ENCODE measurements at regions not wholly inside any gene's neighbourhood (a gene's known extent, or its start where the extent isn't known, plus 50 kb on each side); places are given as distances from the start of the nearest gene placed in this dataset.

DNA sequence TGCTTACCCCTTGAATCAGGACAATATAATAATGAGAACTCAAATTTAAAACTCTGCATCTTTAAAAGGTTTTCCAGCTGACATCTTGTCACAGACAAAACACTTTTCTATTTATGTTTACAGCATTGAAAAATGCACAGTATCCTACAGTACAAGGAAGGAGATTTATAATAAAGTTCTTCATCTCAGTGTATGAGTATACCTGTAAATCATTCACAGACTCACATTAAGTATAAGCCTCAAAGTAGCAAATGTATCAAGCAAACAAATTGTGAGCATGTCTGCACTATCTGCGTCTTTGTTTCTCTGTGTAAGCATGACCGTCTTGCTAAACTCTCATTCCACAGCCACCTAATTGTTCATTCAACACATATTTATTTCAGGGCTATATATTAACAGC, 52.8 kb downstream of the PPP1R2C start:
- ChIA-PET POLR2A (no interaction called here), CTCF (no interaction called here)

DNA sequence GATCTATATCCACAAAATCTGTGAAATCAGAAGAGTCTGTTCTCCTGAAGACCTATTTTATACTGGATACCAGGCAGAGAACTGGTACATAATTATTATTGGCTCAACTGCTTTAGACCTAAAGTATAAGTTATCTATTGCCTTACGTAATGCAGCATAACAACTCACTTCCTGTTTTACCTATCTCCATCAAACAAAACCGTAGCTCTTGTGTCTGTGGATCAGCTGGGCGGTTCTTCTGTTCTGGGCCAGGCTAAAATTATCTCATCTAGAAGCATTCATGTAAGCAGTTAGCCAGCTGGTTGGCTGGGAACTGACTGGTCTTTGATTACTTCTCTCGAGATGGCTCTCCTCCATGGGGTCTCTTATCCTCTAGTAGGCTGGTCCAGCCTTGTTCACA, 57.8 kb downstream of the PPP1R2C start:
- ChIA-PET POLR2A (no interaction called here), CTCF (no interaction called here)

DNA sequence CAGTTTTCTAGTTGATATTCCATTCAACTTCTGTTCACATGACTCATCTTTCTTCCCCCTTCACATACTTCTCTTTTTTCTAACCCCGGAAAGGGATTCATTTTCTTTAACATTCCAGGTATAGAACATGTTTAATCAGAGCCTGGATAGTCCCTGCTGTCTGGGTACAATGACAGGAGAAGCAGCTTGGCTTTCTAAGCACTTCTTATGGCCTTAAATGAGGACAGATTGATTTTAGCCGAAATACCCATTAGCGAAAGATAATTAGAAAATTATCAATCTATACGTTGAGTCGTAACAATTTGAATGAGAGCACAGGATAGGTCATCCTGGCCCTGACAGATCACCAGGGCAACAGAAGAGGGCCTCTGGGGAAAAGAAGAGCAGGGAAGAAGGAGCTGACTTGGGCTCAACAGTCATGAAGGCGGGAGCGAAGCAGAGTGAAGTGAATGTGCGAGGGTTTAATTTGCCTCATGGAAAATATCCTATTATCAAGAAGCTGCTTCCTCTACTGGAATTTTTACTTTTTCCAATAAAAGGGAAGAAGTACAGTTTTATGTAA, 62.2 kb downstream of the PPP1R2C start:
- POLR2A ChIA-PET: no interaction called here
- CTCF ChIA-PET: no interaction called here

DNA sequence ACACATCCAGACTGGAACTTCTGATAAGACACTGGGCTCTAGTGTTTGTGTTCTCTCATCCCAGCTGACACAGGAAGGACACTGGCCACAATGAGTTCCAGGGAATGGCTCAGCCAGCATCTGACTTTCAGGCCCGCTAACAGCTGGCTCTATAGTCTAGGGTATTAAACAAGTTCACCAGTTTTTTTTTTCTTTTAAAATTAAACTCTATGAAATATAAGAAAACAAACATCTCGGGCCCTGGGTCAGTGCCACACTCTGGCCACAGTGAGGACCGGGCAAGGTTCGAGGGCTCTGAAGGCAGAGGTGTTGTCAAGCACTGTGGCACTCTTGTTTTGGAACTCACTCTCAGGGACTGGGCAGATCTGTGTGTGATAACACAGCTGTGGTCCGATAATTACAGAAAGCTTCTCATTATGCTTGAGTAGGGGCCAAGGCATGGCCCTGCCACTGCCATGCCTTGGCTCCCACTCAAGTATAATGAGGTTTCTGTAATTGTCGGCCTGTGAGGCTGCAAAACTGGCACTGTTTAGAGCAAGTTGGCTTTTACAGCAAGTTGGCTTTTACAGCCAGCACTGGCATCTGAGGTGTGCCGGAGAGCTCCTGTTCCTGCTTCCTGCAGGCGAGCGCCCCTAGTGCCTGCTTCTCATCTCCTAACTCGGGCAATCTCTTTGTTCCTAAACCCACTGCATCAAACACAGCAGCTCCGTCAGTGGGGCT, 62.8 kb downstream of the PPP1R2C start:
- POLR2A ChIA-PET: no interaction called here
- CTCF ChIA-PET: interaction anchor here (0.7 kb wide), 1 partner anchor 518 kb away, joined by 3 read pairs; no protein-coding TSS in a partner anchor

DNA sequence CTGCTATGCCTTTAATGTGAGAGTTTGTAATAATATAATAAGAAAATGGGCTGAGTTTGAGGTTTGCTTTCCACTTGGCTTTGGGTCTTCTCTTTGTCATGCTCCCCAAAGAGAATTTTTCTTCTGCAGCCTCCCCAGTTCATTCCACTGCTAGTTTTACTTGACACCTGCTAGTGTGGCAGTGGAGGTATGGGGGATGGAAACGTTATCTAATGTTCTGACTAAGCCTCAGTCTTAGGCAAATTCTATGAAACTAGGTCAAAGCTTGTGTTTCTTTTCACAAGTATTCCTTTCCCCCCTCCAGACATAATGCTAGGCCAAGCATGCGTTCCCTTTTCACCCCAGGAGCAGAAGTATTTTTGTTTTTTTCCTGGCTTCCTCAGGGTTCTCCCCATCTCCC, 67.5 kb downstream of the PPP1R2C start:
- ChIA-PET CTCF (no interaction called here), POLR2A (no interaction called here)

DNA sequence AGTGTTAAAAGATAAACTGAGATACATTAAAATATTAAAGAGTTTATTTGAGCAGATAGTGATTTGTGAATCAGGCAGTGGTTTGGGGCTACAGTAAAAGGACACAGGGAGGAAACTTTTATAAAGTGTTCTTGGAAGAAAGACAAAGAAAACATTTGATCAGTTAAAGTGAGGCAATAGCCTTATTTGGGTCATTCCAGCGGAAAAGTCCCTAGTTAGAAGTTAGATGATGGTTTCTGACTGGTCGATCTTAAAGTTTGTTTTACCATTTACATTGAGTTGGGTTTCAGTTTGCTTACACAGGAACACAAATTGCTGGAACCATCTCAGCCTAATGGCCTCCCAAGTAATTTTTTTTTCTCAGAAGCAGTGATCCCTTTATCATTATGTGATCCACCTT, 69.7 kb downstream of the PPP1R2C start:
- POLR2A ChIA-PET: no interaction called here
- CTCF ChIA-PET: no interaction called here

DNA sequence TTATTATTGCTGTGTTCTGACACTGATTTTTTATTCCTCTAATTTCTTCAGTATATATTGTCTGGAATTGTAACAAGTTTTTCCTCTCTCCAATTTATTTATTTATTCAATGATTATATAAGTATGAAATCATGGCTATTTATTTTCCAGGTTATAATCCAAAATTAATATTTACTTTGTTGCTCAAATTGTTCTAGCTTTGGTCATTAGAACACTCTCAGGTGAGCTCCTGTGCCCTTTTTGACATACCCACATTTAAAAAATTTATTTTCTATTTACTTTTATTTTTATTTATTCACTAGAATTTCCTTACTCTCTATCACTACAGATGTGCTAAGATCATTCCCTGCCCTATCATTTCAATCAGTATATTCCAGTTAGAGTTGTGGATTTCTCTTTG, 70.2 kb downstream of the PPP1R2C start:
- CTCF ChIA-PET: no interaction called here
- POLR2A ChIA-PET: no interaction called here

DNA sequence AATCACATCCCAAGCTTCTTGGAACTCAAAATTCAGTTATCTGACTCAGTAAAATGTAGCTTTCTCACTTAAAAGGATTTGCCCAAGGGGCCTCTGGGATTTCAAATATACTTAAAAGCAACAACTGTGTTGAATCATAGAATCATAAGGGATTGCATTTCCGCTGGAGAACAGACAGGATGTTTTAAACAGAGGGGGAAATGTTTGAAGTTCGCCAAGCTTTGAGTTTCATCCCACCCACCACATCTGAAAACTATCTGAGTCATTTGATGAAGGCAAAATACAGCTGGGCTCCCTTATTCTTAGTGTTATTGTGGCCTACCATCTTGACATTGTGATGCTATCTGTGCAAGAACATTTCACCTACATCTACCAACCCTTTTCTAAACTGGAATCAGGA, 73.5 kb downstream of the PPP1R2C start:
- POLR2A ChIA-PET: no interaction called here
- CTCF ChIA-PET: no interaction called here

DNA sequence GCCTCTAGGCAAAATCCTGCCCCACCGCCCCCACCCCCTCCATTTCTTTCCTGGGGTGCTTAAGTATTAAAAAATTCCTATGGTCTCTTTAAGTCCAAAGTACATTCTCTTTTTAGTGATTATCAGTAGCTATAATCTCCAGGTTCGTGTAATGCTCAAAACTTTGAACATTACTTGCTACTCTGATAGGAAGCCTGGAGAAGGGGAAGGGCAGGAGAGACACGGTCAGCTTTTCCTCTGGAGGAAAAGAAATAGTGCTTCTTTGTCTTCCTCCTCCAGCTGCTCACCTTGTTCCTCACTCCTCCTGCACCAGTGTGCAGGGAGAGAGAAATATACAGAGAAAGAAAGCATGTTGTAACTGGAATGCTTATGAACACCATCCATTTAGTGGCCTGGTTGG, 80.4 kb downstream of the PPP1R2C start:
- ChIA-PET CTCF (no interaction called here), POLR2A (no interaction called here)

DNA sequence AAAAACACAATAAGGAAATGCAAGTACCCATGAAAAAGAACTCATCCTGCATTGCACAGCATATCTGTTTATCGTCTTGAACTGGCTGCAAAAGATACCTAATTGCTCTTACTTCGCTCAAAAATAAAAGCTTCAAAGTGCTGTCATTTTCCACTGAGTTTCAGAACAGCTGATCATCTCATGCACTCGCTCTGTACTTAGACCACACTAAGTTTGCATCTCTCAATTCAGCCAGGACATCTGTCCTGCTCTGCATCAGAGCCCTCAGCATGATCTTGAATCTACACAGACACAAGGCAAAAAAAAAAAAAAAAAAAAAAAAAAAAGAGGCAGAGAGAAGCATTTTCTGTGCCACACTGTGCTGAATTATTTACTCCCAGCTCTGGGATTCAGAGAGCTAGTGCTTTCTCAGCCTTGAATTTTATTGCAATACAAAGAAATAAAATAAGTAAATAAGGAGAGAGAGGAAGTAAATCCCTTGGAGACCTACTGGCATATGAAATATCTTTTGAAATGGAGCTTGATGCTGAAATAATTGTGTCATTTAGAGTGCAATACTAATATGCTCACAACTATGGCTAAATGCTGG, 81.3 kb downstream of the PPP1R2C start:
- POLR2A ChIA-PET: no interaction called here
- CTCF ChIA-PET: no interaction called here

DNA sequence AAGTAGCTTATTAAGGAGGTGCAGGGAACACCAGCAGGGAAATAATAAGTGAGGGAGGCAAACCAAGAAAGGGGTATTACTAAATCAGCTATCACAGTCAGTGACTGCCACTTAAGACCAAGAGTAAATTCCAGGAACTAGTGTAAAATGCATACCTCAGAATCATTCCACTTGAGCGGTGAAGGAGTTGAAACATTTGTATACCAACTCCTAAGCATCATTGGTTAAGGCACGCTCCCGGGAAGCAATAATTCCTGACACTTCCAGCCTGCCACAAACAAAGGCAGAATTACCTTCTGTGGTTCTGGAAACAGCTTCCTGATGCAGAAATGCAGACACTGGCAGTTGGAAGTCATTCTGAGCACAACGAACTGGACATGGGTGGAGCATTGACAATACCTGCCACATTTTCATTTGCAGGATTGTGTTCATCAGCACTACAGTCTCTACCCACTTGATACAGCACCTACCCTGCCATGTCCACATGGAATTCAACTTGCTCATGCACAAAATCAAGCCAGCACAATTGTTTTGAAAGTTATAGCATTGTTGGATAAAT, 82.1 kb downstream of the PPP1R2C start:
- CTCF ChIA-PET: no interaction called here
- POLR2A ChIA-PET: no interaction called here

DNA sequence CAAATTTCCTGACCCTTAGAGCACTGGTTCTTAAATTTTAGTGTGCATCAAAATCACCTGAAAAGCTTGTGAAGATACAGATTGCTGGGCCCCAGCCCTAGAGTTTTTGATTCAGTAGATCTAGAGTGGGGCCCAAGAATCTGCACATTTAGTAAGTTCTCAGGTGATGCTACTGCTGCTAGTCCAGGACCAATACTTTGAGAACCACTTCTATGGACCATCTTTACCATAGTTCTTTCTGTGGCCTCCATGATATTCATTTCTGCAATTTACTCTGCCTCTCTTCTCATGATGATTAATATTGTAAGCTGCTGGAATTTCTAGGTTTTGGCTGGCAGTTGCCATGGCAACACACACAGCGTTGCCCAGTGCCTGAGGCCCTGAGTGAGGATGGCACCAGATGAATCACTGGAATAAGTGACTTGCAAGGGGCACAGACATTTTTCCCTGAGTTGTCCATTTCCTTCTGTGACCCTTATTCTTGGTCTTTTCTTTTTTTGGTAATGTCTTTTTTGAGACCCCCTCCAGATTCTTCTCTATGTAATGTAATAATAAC, 83.6 kb downstream of the PPP1R2C start:
- ChIA-PET CTCF (no interaction called here), POLR2A (no interaction called here)

DNA sequence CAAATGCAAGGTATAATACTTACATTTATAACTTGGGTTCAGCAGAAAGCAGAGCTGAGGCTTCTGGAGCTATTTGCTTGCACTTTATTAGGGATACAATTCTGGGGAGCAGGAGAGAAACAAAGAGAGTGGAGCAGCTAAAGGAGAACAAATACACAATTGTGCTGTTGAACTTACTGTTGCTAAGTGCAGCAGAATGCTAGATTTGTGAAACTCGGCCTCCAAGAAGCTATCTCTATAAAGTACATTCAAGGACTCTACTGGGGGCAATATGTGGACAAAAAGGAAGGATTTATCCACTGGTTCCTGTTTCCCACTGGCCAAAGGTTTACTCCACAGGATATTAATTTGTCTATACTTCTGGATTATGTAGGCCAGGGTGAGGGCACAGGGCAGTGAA, 86.8 kb downstream of the PPP1R2C start:
- CTCF ChIA-PET: no interaction called here
- POLR2A ChIA-PET: no interaction called here

DNA sequence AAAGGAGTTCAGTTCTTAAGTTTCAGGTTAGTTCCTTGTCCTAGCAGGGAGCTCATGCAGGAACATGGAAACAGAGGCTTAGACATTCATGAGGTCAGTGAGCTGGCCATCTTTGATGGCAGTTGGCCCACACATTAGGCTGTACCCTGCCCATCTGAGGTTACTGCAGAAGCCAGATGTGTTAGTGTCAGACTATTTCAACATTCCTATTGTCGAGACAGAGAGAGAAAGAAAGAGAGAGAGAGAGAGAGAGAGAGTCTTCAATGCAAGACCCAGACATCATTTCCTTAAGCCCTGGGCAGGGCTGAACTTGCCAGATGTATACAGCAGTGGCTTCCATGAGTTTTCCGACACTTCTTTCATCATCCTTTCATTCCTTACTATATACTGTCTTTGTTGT, 91.3 kb downstream of the PPP1R2C start:
- CTCF ChIA-PET: no interaction called here

DNA sequence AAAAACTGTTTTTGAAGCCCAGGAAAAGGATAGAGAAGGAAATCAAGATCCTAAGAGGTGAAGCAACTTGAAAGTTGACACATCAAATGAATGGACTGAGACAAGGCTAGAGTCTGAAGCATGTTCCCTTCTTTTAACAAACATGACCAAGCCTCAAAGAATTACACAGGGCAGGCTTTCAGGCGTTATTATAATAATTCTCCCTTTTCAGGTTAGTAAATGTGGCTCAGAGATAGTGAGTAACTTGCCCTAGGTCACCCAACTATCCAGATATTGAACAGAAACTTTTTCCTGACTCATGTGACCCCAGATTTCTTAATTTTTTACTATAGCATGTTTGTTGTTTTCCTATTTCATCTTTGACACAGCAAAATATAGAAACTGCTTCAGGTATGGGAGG, 91.7 kb downstream of the PPP1R2C start:
- POLR2A ChIA-PET: no interaction called here
- CTCF ChIA-PET: no interaction called here

More for the DNA sequence above, 91.3 kb downstream of the PPP1R2C start:
- POLR2A ChIA-PET: no interaction called here

DNA sequence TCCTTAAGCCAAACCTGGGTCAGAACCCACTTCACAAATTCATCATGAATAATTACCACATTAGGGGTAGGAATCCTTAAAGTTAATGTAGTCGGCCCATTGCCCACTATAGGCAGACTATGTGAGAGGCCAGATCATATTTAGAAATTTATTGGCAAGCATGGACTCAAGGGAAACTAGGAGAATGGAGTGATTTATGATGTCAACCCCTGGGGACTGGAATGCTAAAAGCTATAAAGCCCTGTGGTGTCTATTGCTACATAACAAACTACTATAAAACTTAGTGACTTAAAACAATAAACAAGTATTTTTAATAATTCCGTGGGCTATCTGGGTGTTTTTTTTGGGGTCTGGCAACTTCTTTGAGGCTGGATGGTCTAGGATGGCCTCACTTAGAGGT, 93.9 kb downstream of the PPP1R2C start:
- ChIA-PET CTCF (no interaction called here), POLR2A (no interaction called here)

DNA sequence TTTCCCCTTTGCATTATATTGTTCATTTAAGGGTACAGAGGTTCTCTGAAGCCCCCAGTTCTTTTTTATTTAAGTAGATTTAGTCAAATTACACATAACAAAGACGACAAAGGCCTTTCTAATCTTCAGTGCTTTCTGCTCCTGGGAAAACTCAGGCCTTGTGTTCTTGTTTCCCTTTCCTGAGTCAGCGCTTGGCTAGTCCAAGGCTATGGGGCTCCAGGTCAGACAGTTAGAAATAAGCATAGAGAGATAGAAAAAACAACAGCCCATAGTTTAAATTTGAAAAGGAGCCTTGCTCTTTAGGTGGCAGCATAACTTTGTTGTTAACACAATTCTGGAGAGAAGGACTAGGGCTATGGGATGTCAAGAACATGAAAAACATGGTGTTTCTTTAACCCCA, 97.3 kb downstream of the PPP1R2C start:
- CTCF ChIA-PET: no interaction called here
- POLR2A ChIA-PET: no interaction called here

DNA sequence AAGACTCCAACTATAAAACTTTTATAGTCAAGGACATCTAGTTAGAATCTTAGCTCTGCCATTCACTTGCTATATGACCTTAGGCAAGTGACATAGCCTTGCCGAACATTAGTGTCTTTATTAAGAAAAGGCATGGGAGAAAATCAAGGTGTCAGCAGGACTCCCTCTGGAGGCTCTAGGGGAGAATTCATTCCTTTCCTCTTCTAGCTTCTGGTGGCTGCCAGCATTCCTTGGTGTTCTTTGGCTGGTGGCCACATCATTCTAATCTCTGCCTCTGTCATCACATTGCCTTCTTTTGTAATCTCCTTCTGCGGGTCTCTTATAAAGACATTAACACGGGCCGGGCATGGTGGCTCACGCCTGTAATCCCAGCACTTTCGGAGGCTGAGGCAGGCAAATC, 99.8 kb downstream of the PPP1R2C start:
- CTCF ChIA-PET: no interaction called here

DNA sequence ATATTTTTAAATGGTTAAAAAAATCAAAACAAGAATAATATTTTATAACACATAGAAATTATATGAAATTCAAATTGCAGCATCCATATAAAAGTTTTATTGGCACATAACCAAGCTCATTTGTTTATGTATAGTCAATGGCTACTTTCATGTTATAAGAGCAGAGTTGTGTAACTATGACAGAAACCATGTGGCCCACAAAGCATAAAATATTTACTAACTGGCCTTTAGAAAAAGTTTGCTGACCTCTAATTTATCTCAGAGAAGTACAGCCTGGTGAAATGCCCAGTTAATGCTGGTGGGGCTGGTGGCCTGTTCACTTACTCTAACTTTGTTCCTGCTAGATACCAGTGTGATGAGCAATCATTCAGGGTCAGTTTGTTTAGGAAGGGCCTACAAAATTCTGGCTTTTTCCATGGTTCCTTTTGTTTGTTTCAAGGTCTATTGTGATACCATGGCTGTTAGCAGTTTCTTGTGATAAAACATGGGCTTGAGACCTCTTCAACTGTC, 104.6 kb downstream of the PPP1R2C start:
- ChIA-PET POLR2A (no interaction called here), CTCF (no interaction called here)

More for the DNA sequence above, 99.8 kb downstream of the PPP1R2C start:
- POLR2A ChIA-PET: no interaction called here

DNA sequence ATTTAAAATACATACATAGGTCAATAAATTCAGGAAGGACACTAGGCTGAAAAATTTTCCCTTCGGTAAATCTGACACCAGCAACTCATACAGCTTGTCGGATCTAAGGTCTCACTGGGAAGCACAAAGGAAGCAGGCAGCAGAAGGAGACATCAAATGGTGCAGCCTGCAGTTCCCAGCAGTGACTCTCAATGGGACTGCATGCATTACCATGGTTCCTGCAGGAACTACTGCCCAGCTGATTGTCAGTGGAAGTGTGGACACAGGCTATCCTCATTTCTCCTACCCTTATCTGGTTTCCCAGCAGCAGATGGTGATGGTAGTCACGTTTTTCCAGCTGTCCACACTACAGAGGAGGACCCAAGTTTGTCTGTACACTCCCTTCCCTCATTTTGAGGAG, 113.3 kb downstream of the PPP1R2C start:
- ChIA-PET CTCF (interaction anchor here (0.5 kb wide), 1 partner anchor 15 kb away, joined by 4 read pairs; no protein-coding TSS in a partner anchor), POLR2A (no interaction called here)

DNA sequence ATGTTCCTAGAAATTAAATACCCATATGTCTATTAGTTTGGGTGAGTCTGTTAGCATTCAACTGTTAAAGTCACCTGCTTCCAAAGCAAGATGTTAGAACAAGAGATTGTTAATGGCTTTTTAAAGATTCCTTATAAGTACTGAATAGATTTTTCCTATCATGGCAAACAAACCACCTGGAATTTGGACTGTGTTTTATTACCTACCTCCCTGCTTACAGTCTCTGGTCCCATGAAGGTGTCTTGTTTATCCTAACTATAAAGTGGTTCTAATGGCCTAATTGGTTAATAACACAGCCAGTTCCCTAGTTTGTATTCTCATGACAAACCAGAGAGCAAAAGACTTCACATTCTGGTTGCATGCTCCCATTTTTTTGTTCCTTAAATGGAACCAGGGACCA, 149.5 kb downstream of the PPP1R2C start:
- POLR2A ChIA-PET: no interaction called here
- CTCF ChIA-PET: no interaction called here
